Prostate gland (tissue), 2 donors: ENCODE measurements at regions not wholly inside any gene's neighbourhood (a gene's known extent, or its start where the extent isn't known, plus 50 kb on each side); places are given as distances from the start of the nearest gene placed in this dataset.

Experiments used
- CTCF ChIP-seq, 4 experiments: fragments of 200-600 bp in 2 of 4; fragments of 450-650 bp in 2 of 4; sonication (generic) in 2 of 4; IDR thresholded peaks; 1 replicate in 3 of 4; 2 replicates in 1 of 4; pipeline ENCODE4 v1.5.1; 2016 to 2019; ENCODE audit warnings: antibody characterized with exemption in 4 of 4, mild to moderate bottlenecking in 2 of 4, moderate library complexity in 2 of 4
- POLR2A ChIP-seq: fragments of 450-650 bp; IDR thresholded peaks from one replicate; pipeline ENCODE4 v1.6.1; 2016; ENCODE audit warnings: antibody characterized with exemption, mild to moderate bottlenecking
- POLR2AphosphoS5 ChIP-seq: sonication (generic); formaldehyde crosslinking; IDR thresholded peaks from one replicate; pipeline ENCODE4 v1.6.1; 2017; ENCODE audit warnings: antibody characterized with exemption

- TF ChIP-seq CTCF (IDR thresholded peaks at IDR 0.05), result no peak
- no peak for TF ChIP-seq POLR2A
- no peak for TF ChIP-seq POLR2AphosphoS5
These were observed 1529.2 kb upstream of the TENM4 start for GRCh38 chr11:80970037-80970436.
